HG03442 (cell line): ENCODE measurements at regions not wholly inside any gene's neighbourhood (a gene's known extent, or its start where the extent isn't known, plus 50 kb on each side); places are given as distances from the start of the nearest gene placed in this dataset.

Source experiments
- ATAC-seq: cut with Tn5 transposase; IDR thresholded peaks from one replicate; pipeline ENCODE4 v1.9.1; 2021; ENCODE audit warnings: mild to moderate bottlenecking, moderate library complexity; ENCODE audit not compliant: unreplicated experiment

GRCh38 chr5:135236228-135236907 is 162.7 kb downstream of the MACROH2A1 start:
- no peak for ATAC-seq

GRCh38 chr5:135235551-135236227 is 163.3 kb downstream of the MACROH2A1 start:
- no peak for ATAC-seq

GRCh38 chr5:135234666-135235401 is 164.2 kb downstream of the MACROH2A1 start:
- ATAC-seq: no peak

- no peak for ATAC-seq
Observed at GRCh38 chr5:135234242-135234641, 164.8 kb downstream of the MACROH2A1 start.

- no peak for ATAC-seq
Observed at GRCh38 chr5:135233477-135233876, 165.6 kb downstream of the MACROH2A1 start.

- no peak for ATAC-seq
Observed at GRCh38 chr5:135232958-135233357, 166.1 kb downstream of the MACROH2A1 start.

- no peak for ATAC-seq
Observed at GRCh38 chr5:135231289-135231688, 167.7 kb downstream of the MACROH2A1 start.

GRCh38 chr5:135230251-135230925 is 168.6 kb downstream of the MACROH2A1 start:
- ATAC-seq: no peak

- no peak for ATAC-seq
Observed at GRCh38 chr5:135229679-135230132, 169.3 kb downstream of the MACROH2A1 start.

GRCh38 chr5:135229122-135229521 is 169.9 kb downstream of the MACROH2A1 start:
- no peak for ATAC-seq

- ATAC-seq: no peak
Observed at GRCh38 chr5:135228222-135228621, 170.8 kb downstream of the MACROH2A1 start.

- no peak for ATAC-seq
Observed at GRCh38 chr5:135227064-135228022, 171.7 kb downstream of the MACROH2A1 start.

GRCh38 chr5:135225856-135226560 is 173.0 kb downstream of the MACROH2A1 start:
- ATAC-seq: no peak

- ATAC-seq: no peak
Observed at GRCh38 chr5:135223891-135224625, 175.0 kb downstream of the MACROH2A1 start.

- ATAC-seq: no peak
Observed at GRCh38 chr5:135223404-135223803, 175.6 kb downstream of the MACROH2A1 start.

- ATAC-seq: no peak
Observed at GRCh38 chr5:135222771-135223170, 176.3 kb downstream of the MACROH2A1 start.

GRCh38 chr5:135222171-135222681 is 176.8 kb downstream of the MACROH2A1 start:
- ATAC-seq: no peak

GRCh38 chr5:135221696-135222095 is 177.3 kb downstream of the MACROH2A1 start:
- ATAC-seq: no peak

- no peak for ATAC-seq
Observed at GRCh38 chr5:135221187-135221473, 177.9 kb downstream of the MACROH2A1 start.
